Tibial artery (tissue), 4 donors: ENCODE measurements at regions not wholly inside any gene's neighbourhood (a gene's known extent, or its start where the extent isn't known, plus 50 kb on each side); places are given as distances from the start of the nearest gene placed in this dataset.

ENCODE experiments used
- DNase-seq, 2 donors: peaks; one replicate each; pipeline ENCODE4 v3.0.0-alpha.2; 2019
- H3K27ac ChIP-seq, 2 donors: fragments of 200-600 bp; sonication (generic) in 1 of 2; 1 replicate in 1 of 2; 2 replicates in 1 of 2; pipeline ENCODE4 v1.5.1; 2018 to 2019; ENCODE audit warnings: mild to moderate bottlenecking in 1 of 2
- H3K27me3 ChIP-seq, 2 donors: fragments of 200-600 bp; sonication (generic) in 1 of 2; one replicate each; pipeline versions ENCODE4 v1.5.1 to v1.6.0; 2016 to 2019
- H3K36me3 ChIP-seq, 3 donors: fragments of 200-600 bp; sonication (generic) in 2 of 3; one replicate each; pipeline ENCODE4 v1.5.1; 2016 to 2019; ENCODE audit warnings: mild to moderate bottlenecking in 2 of 3
- H3K4me1 ChIP-seq, 4 donors: fragments of 200-600 bp; sonication (generic) in 2 of 4; 1 replicate in 3 of 4; 2 replicates in 1 of 4; pipeline ENCODE4 v1.5.1; 2016 to 2019
- H3K4me3 ChIP-seq, 2 donors: fragments of 200-600 bp; sonication (generic) in 1 of 2; 1 replicate in 1 of 2; 2 replicates in 1 of 2; pipeline ENCODE4 v1.5.1; 2018 to 2019; ENCODE audit warnings: mild to moderate bottlenecking in 2 of 2
- H3K9me3 ChIP-seq, 3 donors: fragments of 200-600 bp; sonication (generic) in 1 of 3; one replicate each; pipeline ENCODE4 v1.5.1; 2016 to 2019
- CTCF ChIP-seq, 2 experiments: fragments of 200-600 bp in 1 of 2; fragments of 450-650 bp in 1 of 2; IDR thresholded peaks; one replicate each; pipeline ENCODE4 v1.5.1; 2017 to 2019; ENCODE audit warnings: antibody characterized with exemption in 2 of 2, mild to moderate bottlenecking in 1 of 2, moderate library complexity in 1 of 2
- intact Hi-C: fragments of 100-400 bp; cut with DNase I; formaldehyde crosslinking; loops from one replicate; pipeline ENCODE4 v1.15.0; 2023; ENCODE audit warnings: low total_unique reads

- Histone ChIP-seq H3K27me3 (no peaks in the 10 kb centered on the region), H3K4me1 (no peaks in the 10 kb centered on the region), H3K9me3 (no peaks in the 10 kb centered on the region), H3K36me3 (no peaks in the 10 kb centered on the region), H3K27ac (no peak overlapping the region), H3K4me3 (no peak overlapping the region)
- intact Hi-C loops: no loop called here
- TF ChIP-seq CTCF (IDR thresholded peaks at IDR 0.05): no peak
- DNase-seq: no peak
These were observed 173.9 kb upstream of the IVNS1ABP start for GRCh38 chr1:185490924-185491323.

GRCh38 chr1:185489406-185489805, 172.4 kb upstream of the IVNS1ABP start:
- no peak for TF ChIP-seq CTCF (IDR thresholded peaks at IDR 0.05)
- DNase-seq: no peak
- intact Hi-C loops: no loop called here
- Histone ChIP-seq H3K9me3 (no peaks in the 10 kb centered on the region), H3K4me3 (no peak overlapping the region), H3K36me3 (no peaks in the 10 kb centered on the region), H3K27ac (no peak overlapping the region), H3K4me1 (no peaks in the 10 kb centered on the region), H3K27me3 (no peaks in the 10 kb centered on the region)

- intact Hi-C loops: no loop called here
- Histone ChIP-seq H3K27ac (no peak overlapping the region), H3K4me3 (no peak overlapping the region), H3K36me3 (no peaks in the 10 kb centered on the region), H3K4me1 (no peaks in the 10 kb centered on the region), H3K27me3 (no peaks in the 10 kb centered on the region), H3K9me3 (no peaks in the 10 kb centered on the region)
- DNase-seq: no peak
- TF ChIP-seq CTCF (IDR thresholded peaks at IDR 0.05): no peak
These were observed 171.8 kb upstream of the IVNS1ABP start for GRCh38 chr1:185488808-185489207.

GRCh38 chr1:185487936-185488335, 170.9 kb upstream of the IVNS1ABP start:
- Histone ChIP-seq H3K27me3 (no peaks in the 10 kb centered on the region), H3K36me3 (no peaks in the 10 kb centered on the region), H3K9me3 (no peaks in the 10 kb centered on the region), H3K27ac (no peak overlapping the region), H3K4me1 (no peaks in the 10 kb centered on the region), H3K4me3 (no peak overlapping the region)
- intact Hi-C loops: no loop called here
- DNase-seq: no peak
- TF ChIP-seq CTCF (IDR thresholded peaks at IDR 0.05): no peak

- no peak for DNase-seq
- Histone ChIP-seq H3K36me3 (no peaks in the 10 kb centered on the region), H3K27ac (no peak overlapping the region), H3K27me3 (no peaks in the 10 kb centered on the region), H3K4me3 (no peak overlapping the region), H3K9me3 (no peaks in the 10 kb centered on the region), H3K4me1 (no peaks in the 10 kb centered on the region)
- intact Hi-C loops: no loop called here
- TF ChIP-seq CTCF (IDR thresholded peaks at IDR 0.05): no peak
These were observed 170.0 kb upstream of the IVNS1ABP start for GRCh38 chr1:185487026-185487425.

GRCh38 chr1:185486346-185486745, 169.3 kb upstream of the IVNS1ABP start:
- DNase-seq: no peak
- intact Hi-C loops: no loop called here
- Histone ChIP-seq H3K36me3 (no peaks in the 10 kb centered on the region), H3K9me3 (no peaks in the 10 kb centered on the region), H3K4me1 (no peaks in the 10 kb centered on the region), H3K4me3 (no peak overlapping the region), H3K27me3 (no peaks in the 10 kb centered on the region), H3K27ac (no peak overlapping the region)
- no peak for TF ChIP-seq CTCF (IDR thresholded peaks at IDR 0.05)
